ENCODE measurements at regions not wholly inside any gene's neighbourhood (a gene's known extent, or its start where the extent isn't known, plus 50 kb on each side); places are given as distances from the start of the nearest gene placed in this dataset.

DNA sequence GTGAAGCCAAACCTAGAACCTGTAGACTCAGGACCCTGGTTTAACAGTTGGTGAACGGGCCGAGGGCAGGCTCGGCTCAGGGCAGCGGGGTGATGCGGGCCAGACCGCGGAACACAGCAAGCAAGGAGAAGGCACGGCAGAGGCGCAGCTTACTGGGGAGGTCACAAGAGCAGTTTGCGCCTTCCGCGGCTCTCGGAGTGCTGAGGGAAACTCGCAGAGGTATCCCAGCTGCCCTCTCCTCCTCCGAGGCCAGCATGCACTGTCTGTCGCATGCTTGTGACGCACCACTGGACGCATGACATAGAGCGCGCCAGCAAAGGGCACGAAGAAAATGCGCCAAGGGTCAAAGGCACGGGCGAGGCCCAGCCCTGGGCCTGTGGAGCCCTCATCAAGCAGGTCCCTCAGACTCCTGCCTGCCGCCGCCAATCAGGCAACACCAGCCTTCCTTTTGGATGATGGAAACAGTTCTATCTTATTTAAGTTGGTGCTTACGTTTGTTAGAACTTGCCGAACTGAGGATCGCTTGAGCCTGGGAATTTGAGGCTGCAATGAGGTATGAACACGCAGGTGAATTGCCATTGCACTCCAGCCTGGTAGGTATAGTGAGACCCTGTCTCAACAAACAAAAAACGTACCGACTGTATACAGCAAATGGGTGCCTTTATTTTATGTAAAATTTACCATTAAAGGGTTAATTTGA lies 574.3 kb upstream of the GHITM start:
- no peak for FAIRE-seq
- no peak for DNase-seq (ENCODE audit: low spot score)

DNA sequence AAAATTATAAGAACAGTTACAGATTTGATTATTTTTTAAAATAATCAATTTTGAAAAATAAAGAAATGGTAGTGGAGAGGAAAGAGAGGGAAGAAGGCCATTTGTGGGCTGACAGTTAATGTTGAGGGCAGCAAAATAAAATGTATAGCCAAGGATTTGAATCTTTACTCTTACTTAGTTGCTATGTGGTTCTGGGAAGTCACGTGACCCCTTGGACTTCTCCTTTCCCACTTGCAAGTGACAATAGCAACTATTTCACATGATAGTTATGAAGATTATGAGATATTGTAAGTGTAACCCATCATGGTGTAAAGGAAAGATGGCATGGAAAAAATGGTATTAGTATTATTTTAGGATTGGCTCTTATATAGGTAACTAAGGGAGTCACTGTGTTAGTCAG lies 567.3 kb upstream of the GHITM start:
- FAIRE-seq = no peak
- no peak for DNase-seq (ENCODE audit: low spot score)

DNA sequence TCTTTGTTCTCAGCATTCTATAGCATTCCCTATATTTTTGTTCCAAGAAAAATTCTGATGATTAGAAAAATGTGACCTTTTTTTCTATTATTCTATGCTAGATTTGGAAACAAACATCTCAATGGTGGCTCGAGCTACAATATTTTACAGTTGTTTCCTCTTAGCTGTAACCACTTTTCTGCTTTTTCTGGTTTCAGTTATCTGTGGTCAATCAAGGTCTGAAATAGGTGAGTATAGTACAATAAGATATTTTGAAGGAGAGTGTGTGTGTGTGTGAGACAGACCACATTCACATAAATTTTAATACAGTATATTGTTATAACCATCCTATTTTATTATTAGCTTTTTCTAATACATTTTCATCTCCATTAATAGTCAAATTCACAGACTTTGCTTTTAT lies 564.5 kb upstream of the GHITM start:
- DNase-seq (ENCODE audit: low spot score) = no peak
- no peak for FAIRE-seq

DNA sequence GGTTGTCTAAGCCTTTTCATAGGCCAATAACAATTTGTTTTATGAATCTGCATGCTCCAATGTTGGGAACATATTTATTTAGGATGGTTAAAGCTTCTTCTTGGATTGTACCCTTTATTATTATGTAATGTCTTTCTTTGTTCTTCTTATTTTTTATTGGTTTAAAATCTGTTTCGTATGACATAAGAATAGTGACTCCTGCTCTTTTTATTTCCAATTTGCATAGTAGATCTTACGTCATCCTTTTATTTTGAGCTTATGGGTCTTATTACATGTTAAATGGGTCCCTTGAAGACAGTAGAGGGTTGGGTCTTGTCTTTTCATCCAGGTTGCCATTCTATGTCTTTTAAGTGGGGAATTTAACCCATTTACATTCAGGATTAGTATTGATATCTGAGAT lies 561.9 kb upstream of the GHITM start:
- DNase-seq (ENCODE audit: low spot score) (no peak), FAIRE-seq (no peak)

DNA sequence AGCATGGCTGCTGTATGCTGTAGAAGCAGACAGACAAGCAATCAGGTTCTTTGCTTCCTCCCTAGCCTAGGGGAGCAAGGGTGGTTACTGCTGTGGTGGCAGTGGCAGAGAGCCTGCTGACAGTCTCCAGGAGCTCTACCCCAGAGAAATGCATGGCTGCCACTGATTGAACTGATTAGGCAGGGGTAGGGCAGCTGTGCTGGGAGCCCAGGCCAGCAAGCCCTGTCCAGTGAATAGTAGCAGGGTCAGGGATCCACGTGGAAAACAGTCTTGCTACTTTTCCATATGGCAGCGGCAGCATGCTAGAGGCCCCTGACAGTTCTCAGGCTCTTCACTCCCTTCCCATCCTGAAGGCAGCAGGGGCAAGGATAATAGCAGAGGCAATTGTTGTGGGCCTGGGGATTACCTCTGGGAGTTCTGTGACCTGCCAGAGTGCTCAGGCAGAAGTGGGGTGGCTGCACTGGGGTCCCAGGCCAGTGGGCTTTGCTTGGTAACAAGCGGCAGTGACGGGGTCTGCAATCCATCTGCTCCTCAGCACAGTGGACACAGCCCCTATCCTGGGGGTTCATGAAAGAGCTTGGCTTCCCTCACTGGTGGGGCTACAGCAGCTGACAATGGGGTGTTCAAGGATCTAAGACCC lies 558.8 kb upstream of the GHITM start:
- DNase-seq (ENCODE audit: low spot score) = no peak
- FAIRE-seq = no peak

DNA sequence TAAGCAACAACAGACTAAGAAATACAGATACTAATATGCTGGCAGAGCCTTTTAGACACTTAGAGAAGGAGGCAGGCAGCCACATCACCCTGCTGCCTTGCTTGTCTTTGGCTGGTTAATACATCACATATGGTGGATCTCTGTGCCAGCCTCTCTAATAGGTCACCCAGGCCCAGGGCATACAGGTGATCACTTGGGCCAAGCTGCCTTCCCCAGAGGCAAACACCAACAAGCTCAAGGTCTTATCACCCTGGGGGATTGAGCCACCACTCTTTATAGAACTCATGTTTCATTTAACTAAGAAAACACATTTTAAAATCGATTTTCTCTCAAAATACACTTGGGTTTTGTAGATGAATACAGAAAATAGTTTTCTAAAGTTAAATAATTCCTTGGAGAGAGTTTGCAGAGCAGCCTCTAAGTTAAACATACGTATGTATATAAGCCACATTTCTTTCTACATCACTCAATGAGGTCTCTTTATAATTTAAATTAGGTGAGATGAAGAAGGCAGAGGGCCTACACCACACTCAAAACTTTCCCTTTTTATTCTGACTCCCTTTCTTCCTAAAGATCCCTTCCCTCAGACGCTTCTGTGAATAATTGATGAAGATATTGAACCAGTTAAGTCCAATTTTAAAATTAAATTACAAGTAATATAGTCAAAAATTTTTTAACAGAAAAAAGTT lies 556.8 kb upstream of the GHITM start:
- no peak for DNase-seq (ENCODE audit: low spot score)
- no peak for FAIRE-seq

DNA sequence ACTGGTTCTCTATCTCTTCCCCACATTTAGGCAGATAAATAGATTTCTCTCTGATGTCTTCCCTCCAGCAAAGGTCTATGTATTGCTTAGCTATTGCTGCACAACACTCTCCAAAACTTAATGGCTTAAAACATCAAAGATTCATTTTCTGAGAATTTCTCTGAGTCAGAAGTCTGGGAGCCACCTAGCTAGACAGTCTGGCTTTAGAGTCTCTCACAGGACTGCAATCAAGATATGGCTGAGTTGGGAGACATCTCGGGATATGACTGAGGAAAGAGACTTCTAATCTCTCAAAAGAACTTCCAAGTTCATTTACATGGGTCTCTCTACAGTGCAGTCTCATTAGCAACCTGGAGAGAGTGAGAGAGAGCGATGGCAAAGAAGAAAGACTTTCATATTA lies 553.6 kb upstream of the GHITM start:
- no peak for DNase-seq (ENCODE audit: low spot score)
- no peak for FAIRE-seq

DNA sequence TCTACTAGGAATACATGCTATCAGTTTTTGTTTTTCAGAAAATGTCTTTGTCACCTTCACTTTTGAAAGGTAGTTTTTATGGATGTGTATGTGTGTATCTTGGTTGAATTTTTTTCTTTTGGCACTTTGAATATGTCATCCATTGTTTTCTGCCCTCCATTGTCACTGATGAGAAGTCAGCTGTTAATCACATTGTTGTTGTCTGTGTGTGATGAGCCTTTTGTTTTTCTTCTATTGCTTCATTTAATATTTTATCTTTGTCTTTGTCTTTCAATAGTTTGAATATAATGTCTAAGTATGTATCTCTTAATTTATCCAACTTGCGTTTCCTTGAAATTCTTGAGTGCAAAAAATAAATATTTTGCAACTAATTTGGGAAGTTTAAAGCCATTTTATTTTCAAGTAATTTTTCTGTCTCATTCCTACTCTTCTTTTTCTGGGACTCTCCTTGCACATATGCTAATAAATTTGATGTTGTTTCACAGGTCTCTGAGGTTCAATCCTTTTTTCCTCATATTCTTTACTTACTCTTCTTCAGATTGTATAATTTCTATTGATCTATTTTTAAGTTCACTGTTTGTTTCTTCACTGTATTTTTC lies 546.9 kb upstream of the GHITM start:
- no peak for FAIRE-seq
- DNase-seq (ENCODE audit: low spot score) = no peak

DNA sequence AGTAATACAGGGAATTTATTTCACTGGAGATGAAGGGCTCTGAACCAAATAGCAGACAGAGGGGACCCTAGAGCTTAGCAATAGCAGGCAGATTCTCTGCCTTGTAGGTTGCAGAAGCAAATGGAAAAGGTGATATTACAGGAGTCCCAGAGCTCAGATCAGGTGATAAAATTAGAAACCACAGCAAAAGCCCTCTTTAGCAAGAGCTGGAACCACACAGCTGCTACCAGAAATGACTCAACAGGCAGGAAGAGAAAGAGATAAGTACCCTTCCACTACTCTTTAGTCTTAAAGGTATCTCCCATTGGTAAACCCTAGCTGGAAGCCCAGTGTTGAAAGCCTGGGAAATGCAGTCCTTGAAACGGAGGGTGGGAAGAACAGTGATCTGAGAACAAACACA lies 535.6 kb upstream of the GHITM start:
- DNase-seq (ENCODE audit: low spot score) = no peak
- no peak for FAIRE-seq

DNA sequence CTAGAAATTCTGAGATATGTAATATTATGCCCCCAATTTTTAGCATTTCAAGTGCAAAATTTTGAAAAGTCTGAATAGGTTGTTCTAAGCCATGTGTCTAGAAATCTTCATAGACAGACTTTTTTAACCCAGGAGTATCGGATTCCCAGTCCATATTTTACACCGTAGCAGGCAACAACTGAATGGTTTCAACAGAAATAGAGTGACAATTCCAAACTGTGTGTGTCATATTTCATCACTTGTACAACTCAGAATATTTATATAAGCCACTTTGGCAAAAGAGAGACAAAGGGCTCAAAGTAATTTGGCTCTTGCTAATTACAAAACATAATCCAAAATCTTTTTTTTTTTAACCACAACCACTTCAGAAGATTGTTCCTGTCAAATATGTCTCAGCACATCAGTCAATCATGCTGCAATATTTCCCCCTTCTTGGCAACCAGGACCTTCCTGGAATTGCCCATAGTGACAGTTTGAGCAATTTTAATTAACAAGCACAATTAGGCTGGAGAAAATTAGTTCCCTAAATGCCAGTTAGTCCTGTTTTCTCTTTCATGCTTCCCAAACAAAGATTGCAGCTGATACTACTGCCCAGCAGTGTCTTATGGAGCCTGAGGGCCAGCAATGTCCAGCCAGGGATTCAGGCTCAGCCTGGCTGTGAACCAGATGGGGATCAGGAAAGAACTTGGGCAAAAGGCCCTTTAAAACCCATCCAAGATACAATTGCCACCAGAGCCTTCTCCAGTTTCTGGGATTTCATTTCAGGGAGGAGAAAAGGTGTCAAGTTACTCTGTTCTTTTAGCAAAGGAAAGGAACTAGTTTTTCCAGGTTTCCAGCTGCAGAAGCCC lies 533.3 kb upstream of the GHITM start:
- no peak for FAIRE-seq

DNA sequence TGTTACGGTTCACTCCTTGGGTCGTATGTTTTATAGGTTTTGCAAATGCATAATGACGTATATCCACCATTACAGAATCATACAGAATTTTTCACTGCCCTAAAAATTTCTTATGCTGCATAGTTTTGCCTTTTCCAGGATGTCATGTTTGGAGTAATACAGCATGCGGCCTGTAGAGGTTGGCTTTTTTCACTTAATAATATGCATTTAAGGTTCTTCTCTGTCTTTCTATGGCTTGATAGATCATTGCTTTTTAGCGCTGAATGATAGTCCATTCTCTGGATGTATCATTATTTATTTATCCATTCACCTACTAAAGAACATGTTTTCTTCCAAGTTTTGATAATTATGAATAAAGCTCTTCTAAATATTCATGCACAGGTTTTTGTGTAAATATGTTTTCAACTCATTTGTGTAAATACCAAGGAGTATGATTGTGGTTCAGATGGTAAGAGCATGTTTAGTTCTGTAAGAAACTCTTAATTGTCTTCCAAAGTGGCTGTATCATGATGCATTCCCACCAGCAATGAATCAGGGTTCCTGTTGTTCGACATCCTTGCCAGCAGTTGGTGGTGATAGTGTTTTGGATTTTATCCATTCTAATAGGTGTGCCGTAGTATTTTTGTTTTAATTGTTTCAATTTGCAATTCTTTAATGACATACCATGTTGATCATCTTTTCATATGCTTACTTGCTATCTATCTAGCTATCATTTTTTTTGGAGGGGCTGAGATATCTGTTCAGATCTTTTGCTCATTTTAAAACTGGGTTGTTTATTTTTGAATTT lies 531.2 kb upstream of the GHITM start:
- FAIRE-seq (no peak), DNase-seq (ENCODE audit: low spot score) (no peak)

More for the DNA sequence above, 533.3 kb upstream of the GHITM start:
- no peak for DNase-seq (ENCODE audit: low spot score)

DNA sequence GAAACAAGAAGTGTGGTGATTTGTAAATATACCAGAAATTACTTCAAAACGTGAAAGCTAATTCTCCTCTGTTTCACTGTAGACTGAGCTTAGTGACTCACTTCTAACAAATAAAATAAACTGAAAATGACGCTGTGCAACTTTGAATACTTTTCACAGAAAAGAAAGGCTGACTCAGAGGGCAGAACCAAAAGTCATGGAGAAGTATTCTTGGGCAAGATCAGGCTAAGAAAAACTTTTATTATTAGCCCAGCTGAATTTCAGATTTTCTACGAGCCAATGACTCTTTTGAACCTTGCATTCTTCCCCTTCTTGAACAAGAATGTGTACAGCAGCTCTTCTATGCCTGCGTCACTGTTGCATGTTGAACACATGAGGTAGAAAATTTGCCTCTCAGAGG lies 527.3 kb upstream of the GHITM start:
- DNase-seq (ENCODE audit: low spot score) = no peak
- no peak for FAIRE-seq

DNA sequence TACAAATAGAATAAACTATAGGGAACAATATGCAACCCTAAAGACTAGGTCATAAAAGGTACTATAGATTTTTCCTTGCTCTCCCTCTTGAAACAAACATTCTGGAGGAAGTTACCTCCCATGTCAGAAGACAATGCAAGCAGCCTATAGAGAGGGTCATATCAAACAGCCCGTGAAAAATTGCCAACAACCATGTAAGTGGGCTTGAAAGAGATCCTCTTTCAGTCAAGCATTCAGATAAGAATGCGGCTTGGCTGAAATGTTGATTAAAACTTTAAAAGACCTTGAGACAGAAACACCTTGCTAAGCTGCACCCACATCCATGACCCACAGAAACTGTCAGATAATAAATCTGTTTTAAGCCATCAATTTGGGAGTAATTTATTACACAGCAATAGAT lies 526.6 kb upstream of the GHITM start:
- FAIRE-seq (no peak), DNase-seq (ENCODE audit: low spot score) (no peak)

DNA sequence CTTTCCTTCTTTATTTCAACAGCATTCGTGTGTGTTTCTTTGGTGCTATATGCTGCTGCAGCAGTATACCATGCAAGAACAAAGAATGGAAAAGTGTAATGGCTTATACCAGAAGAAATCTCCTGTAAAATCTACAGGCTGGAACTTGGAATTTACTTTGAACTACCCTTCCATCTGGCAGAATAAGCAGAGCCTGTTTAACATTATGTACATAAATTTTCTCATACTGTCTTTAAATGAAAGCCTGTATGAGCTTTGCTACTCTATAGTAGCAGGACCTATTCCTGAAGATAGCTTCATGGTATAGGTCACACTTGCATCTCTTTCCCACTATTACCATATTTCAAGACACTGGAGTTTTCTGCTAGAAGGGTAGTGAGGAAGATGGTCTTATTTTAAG lies 522.1 kb upstream of the GHITM start:
- no peak for FAIRE-seq
- DNase-seq (ENCODE audit: low spot score) = no peak

DNA sequence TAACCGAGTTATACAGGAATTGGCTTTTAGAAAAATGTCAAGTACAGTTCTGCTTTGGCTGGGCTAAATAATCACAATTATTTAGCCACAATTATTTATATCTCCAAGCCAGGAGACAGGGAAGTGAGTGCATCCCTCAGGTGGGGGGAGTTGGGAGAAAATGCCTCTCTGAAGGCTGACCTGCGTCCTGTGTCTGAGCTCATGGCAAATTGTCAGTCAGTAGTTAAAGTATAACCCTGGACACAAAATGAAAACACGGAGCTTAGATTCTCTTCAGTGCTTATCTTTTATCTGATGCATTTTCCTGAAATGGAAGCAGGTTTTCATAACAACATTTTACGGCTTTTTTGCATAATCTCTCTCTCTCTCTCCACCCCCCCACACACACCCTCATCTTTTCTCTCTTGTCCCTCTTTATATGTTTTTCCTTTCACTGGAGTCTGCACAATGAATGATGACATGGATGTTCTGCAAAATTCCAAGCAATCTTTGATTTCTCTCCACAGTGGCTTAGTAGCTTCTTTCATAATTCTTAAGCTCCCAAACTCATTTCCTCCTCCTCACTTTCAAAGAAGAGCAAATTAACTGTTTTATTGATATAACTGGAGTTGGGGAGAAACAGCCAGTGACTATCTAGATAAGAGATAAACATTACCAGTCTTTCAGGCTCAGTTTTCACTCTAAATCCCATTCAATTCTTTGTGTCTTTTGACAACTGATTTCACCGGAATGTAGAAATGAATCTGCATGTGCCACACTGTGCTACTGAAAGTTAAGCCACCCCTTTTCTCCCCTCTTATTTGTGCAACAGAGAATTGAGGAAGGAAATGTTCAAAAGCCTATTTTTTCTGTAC lies 521.4 kb upstream of the GHITM start:
- FAIRE-seq (no peak), DNase-seq (ENCODE audit: low spot score) (no peak)

DNA sequence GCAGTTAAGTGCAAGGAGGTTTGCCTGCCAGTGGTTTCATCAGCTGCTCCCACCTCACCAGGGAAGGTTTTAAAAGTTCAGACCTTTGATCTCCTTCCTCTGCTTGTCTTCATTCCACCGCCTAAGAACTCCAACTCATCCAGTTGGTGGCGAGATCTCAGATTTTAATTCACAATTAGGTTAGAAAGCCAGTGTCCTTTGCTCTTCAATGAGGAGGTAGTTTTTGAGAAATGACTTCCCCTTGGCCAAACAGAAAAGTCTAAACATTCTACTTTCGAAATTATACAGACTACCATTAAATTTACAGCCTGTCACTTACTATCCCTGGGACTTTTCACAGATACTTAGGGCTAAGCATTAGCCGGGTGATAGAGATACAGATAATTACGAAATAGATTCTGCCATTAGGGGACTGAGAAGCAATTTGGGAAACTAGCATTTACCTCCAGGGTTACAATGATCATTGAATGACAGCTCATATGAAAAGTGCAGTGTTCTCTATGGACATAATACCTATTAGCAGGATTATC lies 513.4 kb upstream of the GHITM start:
- DNase-seq (ENCODE audit: low spot score) (no peak), FAIRE-seq (no peak)

DNA sequence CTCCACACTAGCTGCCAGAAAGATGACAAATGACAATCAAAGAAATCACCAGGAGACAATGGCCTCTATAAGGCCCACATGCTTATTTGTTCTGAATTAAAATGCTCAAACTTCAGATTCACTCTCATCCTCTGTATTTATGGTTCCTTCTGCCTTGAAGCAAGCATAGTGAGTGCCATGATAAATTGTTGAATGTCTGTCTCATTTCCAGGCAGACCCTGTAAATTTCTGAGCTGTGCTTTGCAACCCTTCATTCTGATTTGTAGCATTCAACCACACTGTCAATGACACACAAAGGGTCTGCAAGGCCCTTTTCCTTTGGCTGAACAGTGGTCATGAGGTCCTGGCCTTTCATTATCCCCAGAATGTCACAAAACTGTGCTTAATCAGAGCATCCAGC lies 506.6 kb upstream of the GHITM start:
- DNase-seq (ENCODE audit: low spot score) (no peak), FAIRE-seq (no peak)

DNA sequence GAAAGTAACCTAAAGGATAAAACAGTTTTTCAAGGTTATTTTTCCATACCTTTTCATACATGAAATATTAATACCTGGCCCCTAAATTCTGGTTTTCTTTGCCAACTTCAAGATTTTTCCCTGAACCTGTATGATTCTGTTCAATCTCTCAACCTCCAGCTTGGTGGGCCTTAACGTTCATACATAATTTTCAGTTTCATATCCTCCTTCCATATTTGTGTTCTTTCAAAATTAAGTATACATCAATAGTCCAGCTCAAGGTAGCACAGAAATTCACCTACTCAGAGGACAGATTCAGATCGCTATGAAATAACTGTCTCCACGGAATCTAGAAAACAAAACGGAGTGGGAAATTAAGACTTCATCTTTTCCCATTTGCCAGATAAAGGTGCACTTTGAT lies 505.8 kb upstream of the GHITM start:
- FAIRE-seq (no peak), DNase-seq (ENCODE audit: low spot score) (no peak)

DNA sequence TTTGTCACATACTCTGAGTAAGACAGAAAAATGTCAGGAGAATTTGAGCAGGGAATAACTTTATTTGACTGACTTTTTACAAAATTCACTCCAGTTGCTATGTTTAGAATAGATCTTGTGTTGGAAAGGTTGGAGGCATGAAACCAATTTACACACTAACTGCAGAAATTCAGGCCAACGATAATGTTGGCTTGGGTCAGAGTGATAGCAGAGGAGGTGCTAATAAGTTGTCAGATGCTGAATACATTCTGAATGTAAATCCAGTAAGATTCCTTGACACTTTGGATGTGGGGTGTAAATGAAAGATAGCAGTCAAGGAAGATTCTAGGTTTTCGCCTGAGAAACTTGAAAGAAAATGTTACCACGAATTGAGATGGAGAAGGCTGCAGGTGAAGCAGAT lies 502.5 kb upstream of the GHITM start:
- FAIRE-seq (no peak), DNase-seq (ENCODE audit: low spot score) (no peak)

DNA sequence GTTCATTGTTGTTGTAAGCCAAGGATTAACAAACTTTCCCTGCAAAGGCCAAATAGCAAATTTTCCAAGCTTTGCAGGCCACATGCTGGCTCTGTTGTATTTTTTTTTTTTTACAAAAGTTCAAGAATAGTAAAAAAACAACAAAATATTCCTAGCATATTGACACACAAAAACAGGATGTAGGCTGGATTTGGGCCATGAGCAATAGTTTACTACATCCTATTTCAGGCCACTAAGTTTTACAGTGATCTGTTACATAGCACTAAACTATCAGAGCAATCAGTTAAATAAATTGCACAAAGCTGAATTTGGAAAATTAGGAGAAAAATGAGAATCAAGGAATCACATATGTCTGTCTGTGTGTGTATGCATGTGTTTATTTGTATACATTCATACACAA lies 491.8 kb upstream of the GHITM start:
- no peak for FAIRE-seq
- DNase-seq (ENCODE audit: low spot score) = no peak
